Panc1 (cell line): ENCODE measurements at regions not wholly inside any gene's neighbourhood (a gene's known extent, or its start where the extent isn't known, plus 50 kb on each side); places are given as distances from the start of the nearest gene placed in this dataset.

Source experiments
- CTCF ChIP-seq: fragments of 450-650 bp; IDR thresholded peaks from 2 replicates; pipeline ENCODE4 v1.5.1; 2017; ENCODE audit warnings: mild to moderate bottlenecking
- POLR2AphosphoS5 ChIP-seq: IDR thresholded peaks from 2 replicates; pipeline ENCODE4 v1.6.1; 2012; ENCODE audit warnings: mild to moderate bottlenecking, low read depth, low read length, moderate library complexity
- REST ChIP-seq, 2 experiments: IDR thresholded peaks; 2 replicates each; pipeline ENCODE4 v1.6.1; 2011 to 2012; ENCODE audit warnings: low read depth in 2 of 2, control low read depth in 1 of 2, low read length in 1 of 2, mild to moderate bottlenecking in 1 of 2, moderate library complexity in 1 of 2; ENCODE audit not compliant: insufficient read depth in 1 of 2

- TF ChIP-seq POLR2AphosphoS5 (no peak), CTCF (no peak), REST (IDR thresholded peaks at IDR 0.05; ENCODE audit: insufficient read depth in 1 of 2, low read depth in 2 of 2, low read length in 1 of 2) (no peak)
These were observed 535.4 kb downstream of the PRKD1 start for GRCh38 chr14:29392287-29392686.
